RWPE1 (cell line): ENCODE measurements at regions not wholly inside any gene's neighbourhood (a gene's known extent, or its start where the extent isn't known, plus 50 kb on each side); places are given as distances from the start of the nearest gene placed in this dataset.

Experiments
- CTCF ChIA-PET: fragments of 350-600 bp; sonication (Branson Sonifier 250); formaldehyde crosslinking; extraction: SDS; loops from one replicate; lab custom pipeline; 2021; lab: Yijun Ruan, JAX
- POLR2A ChIA-PET: fragments of 400-600 bp; formaldehyde crosslinking; extraction: SDS; loops from one replicate; lab custom pipeline; 2020; ENCODE audit warnings: antibody characterized with exemption; ENCODE audit not compliant: low non-redundant PET; lab: Yijun Ruan, JAX
- DNase-seq: peaks from one replicate; pipeline ENCODE4 v3.0.0; 2012; ENCODE audit warnings: low spot score
- H3K27ac ChIP-seq: fragments of 450-650 bp; 2 replicates; pipeline ENCODE4 v1.5.1; 2017
- TF ChIP-seq, protein P1 (sequence below): fragments of 450-650 bp; conservative IDR thresholded peaks from 2 replicates; pipeline ENCODE4 v1.5.1; 2017; ENCODE audit warnings: low read depth, mild to moderate bottlenecking

DNA sequence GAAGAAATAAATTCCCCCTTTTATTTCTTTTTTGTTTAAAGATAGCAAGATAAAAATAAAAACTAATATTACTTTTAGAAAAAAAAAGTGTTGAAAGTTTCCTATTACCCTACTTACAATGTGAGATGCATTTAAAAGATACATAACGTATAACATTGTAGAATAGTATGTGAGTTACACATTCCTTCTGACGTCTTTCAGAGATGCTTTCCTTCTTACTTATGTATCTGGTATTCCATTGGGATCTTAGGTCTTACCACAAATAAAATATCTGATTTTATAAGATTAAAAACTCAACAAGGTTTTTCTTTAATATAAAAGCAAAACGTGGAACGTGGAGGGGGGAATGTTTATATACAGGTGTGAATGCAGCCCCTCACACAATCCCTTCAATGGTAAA, 147.2 kb upstream of the ETS2 start:
- TF ChIP-seq, protein P1, sequence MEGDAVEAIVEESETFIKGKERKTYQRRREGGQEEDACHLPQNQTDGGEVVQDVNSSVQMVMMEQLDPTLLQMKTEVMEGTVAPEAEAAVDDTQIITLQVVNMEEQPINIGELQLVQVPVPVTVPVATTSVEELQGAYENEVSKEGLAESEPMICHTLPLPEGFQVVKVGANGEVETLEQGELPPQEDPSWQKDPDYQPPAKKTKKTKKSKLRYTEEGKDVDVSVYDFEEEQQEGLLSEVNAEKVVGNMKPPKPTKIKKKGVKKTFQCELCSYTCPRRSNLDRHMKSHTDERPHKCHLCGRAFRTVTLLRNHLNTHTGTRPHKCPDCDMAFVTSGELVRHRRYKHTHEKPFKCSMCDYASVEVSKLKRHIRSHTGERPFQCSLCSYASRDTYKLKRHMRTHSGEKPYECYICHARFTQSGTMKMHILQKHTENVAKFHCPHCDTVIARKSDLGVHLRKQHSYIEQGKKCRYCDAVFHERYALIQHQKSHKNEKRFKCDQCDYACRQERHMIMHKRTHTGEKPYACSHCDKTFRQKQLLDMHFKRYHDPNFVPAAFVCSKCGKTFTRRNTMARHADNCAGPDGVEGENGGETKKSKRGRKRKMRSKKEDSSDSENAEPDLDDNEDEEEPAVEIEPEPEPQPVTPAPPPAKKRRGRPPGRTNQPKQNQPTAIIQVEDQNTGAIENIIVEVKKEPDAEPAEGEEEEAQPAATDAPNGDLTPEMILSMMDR = no peak
- ChIA-PET POLR2A (no interaction called here), CTCF (interaction anchor here (0.7 kb wide), 1 partner anchor 11 kb away, joined by 3 read pairs; no protein-coding TSS in a partner anchor)
- no peak for DNase-seq
- no peak overlapping the region for H3K27ac ChIP-seq

DNA sequence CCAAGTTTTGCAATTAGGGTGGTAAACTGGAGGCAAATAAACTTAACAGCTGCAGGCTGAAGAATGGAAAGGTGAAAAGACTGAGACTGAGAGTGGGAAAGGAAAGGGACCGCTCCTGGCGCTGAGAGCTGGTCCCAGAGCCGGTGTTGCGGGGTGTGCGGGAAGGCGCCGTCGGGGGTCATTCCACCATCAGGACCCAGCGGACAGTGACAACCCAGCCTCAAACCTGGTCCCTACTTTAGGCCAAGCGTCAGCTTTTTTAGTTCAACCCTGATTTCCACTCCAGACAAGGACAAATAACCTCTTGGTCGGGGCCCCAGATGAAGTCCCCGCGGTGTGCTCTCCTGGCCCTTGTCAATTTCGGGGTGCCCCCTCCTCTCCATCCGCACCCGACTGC, 145.8 kb upstream of the ETS2 start:
- ChIA-PET POLR2A (no interaction called here), CTCF (interaction anchor here (0.6 kb wide), 1 partner anchor 18 kb away, joined by 3 read pairs; no protein-coding TSS in a partner anchor)
- TF ChIP-seq, protein P1 = no peak
- H3K27ac ChIP-seq = no peak overlapping the region
- DNase-seq = no peak

DNA sequence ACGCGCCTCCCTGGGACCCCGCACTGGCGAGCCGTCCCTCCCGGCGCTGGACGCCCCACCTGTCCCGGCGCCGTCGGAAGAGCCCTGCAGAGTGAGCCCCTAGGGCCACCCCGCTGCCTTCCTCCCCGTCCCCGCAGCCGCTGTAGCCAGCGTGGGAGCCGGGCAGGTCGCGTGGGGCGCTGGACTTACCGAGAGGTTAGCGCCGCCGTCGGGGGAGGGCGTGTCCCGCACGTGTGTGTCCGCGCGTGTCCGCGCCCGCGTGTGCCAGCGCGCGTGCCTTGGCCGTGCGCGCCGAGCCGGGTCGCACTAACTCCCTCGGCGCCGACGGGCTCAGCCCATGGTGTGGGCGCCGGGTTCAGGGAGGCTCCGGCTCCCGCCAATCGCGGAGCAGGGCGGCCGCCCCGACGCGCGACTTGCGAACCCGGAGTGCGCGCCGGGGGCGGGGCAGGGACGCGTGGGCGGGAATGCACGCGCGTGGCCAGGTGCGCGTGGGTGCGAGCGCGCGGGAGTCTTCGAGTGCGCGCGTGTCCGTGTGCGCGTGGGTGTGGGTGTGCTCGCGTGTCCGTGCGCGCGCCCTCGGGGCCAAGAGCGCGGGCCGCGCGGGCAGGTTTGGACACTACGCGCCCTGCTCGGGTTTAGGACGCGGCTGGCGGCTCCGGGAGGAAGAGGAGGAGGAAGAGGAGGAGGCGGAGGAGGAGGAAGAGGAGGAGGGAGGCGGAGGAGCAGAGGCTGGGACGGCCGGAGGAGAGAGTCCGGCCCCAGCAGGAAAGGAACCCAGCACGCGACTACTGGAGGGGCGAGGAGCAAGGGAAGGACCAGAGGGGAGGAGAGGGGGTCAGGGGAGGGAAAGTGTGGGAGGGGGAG, 145.2 kb upstream of the ETS2 start:
- H3K27ac ChIP-seq = no peak overlapping the region
- POLR2A ChIA-PET = no interaction called here
- DNase-seq = no peak
- CTCF ChIA-PET = no interaction called here
- TF ChIP-seq, protein P1 = no peak

DNA sequence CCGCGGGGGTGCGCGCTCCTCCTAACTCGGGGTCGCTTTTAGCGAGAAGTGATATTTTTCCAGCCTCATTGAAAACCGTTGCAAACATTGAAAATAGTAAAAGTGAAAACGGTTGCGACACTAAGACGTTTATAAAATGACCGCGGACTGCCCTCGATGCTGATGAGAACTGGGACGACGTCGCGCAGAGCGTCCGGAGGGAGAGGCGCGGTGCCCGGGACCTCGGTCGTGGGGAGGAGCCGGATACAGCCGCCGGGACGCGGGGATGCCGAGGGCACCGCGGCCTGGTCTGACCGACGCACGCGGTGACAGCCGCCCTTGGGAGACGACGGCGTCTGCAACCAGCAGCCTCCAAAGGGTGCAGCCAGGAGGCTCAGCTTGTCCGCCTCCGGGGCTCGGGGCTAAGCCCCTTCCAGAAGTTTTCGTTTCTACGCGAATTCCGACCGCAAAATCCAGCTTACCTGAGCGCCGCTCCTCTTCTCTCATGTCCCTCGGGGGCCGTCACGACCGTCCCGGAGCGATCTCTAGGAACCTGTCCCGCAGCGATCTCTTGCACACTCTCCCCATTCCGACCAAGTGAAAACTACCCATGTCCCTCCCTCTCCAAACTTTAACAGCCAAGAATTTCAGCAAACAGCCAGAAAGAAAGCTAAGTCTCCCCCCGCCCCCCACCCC, 144.4 kb upstream of the ETS2 start:
- no peak overlapping the region for H3K27ac ChIP-seq
- ChIA-PET POLR2A (no interaction called here), CTCF (interaction anchor here (0.7 kb wide), 3 partner anchors 95 to 1826 kb away, joined by 3 to 4 read pairs (median 3); no protein-coding TSS in a partner anchor)
- TF ChIP-seq, protein P1 = no peak
- no peak for DNase-seq

DNA sequence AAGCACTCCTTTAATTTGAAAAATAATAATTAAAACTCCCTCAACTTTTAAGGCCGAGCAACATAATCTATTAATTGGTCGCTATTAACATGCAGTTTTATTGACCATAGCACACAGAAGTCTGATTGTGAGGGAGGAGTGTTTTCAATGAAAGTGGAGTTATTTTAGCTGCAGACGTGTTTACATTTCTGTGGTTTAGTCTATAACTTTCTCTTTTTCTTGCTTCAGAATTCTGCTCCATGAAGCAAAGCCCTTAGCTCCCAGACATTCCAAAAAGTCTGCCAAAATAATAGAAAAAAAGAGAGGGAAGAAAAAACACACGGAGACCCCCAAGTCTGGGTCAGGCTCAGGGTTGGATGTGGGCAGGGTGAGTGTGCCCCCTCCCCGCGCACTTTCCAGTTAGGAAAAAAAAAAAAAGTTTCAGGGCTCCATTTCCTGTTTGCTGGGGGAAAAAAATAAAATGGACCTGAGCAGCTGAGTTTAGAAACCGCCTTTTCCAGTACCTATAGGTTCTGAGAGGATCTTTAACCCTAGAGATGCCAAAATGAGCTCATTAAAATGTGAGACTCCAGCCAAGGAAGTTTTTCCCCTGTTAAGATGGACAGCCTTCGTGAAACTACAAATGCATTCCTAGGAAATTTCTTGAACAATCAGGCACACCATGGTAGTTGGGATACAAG, 143.7 kb upstream of the ETS2 start:
- ChIA-PET CTCF (interaction anchor here (0.7 kb wide), 3 partner anchors 94 to 1826 kb away, joined by 3 to 4 read pairs (median 3); no protein-coding TSS in a partner anchor), POLR2A (no interaction called here)
- DNase-seq = no peak
- TF ChIP-seq, protein P1 = no peak
- H3K27ac ChIP-seq = no peak overlapping the region

DNA sequence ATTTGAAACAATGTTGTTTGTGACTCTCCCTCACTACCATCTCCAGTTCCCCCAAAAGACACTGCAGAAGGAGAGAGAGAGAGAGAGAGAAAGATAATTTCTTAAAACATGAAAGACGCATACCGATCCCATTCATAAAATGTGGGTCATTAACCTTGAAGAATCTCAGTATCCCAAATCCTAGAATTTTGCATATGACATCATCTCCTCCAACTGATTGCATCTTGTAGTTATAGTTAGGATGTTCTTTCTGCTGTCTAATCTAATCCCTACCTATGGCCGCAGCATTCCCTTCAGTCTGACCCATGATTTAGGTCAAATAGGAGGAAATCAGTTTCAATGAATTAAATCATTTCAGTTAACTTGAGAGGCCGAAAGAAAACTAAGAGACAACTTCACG, 142.4 kb upstream of the ETS2 start:
- TF ChIP-seq, protein P1 = no peak
- no peak for DNase-seq
- ChIA-PET POLR2A (no interaction called here), CTCF (interaction anchor here (1.0 kb wide), 1 partner anchor 474 kb away, joined by 4 read pairs; no protein-coding TSS in a partner anchor)
- no peak overlapping the region for H3K27ac ChIP-seq
